SU-DHL-6 (cell line): ENCODE measurements at regions not wholly inside any gene's neighbourhood (a gene's known extent, or its start where the extent isn't known, plus 50 kb on each side); places are given as distances from the start of the nearest gene placed in this dataset.

Source experiments
- CTCF ChIP-seq: fragments of 200-600 bp; sonication (generic); IDR thresholded peaks from one replicate; pipeline ENCODE4 v1.5.1; 2017; ENCODE audit warnings: antibody characterized with exemption, mild to moderate bottlenecking, low read length, moderate library complexity; ENCODE audit not compliant: insufficient read depth, poor library complexity, severe bottlenecking
- EZH2phosphoT487 ChIP-seq: fragments of 200-600 bp; sonication (generic), shearing (Covaris generic); conservative IDR thresholded peaks from 2 replicates; pipeline ENCODE4 v1.6.1; 2018; ENCODE audit warnings: mild to moderate bottlenecking, antibody characterized with exemption, low read length, moderate library complexity, mixed read lengths

- TF ChIP-seq CTCF (no peak), EZH2phosphoT487 (no peak)
Observed at GRCh38 chr2:220034426-220035130, 407.1 kb downstream of the SLC4A3 start.
